HG02973 (cell line): ENCODE measurements at regions not wholly inside any gene's neighbourhood (a gene's known extent, or its start where the extent isn't known, plus 50 kb on each side); places are given as distances from the start of the nearest gene placed in this dataset.
A peak's percentile ranks its signal among the peaks of the same experiment; 100 is the strongest.
"Not testable (repeated sequence)": the region's sequence is repeated elsewhere in the genome, so short reads cannot be mapped to it uniquely, and the experiment has no call there.

Experiments used
- ATAC-seq: cut with Tn5 transposase; IDR thresholded peaks from one replicate; pipeline ENCODE4 v1.9.1; 2021; ENCODE audit warnings: moderate library complexity; ENCODE audit not compliant: unreplicated experiment

DNA sequence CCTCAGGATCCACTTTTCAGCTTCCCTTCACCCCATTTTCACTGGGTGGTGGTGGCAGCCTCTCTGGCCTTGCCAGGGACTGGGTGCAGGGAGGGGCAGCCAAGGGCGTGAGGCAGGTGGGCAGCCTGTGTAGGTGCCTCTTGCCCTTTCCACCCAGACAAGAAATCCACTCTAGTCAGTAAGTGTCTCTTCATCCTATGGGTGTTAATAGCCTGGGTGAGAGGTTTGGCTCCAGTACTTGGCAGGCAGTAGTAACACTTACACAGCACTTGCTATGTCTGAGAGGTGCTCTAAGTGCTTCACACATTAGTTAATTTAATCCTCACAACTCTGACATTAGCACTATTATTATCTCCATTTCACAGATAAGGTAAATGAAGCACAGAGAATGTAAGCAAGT is 171.9 kb downstream of the EMP1 start:
- ATAC-seq, result no peak

DNA sequence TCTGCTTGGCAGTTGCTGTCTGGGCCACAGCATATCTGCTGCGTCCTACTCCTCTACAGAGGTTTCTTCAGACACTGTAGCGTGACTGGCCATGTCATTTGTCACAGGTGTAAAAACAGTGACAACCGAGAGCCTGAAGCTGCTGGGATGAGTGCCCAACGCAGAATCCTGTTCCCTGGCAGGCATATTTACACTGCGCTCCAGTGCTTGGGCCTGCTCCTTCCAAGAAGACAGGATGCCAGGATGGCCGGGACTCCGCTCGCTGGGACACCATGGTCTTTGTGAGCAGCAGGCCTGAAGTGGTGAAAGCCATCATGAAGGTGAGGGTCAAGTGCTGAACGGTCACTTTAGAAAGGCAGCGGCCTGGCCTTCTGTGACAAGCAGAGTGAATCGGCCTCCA is 171.4 kb downstream of the EMP1 start:
- no peak for ATAC-seq

DNA sequence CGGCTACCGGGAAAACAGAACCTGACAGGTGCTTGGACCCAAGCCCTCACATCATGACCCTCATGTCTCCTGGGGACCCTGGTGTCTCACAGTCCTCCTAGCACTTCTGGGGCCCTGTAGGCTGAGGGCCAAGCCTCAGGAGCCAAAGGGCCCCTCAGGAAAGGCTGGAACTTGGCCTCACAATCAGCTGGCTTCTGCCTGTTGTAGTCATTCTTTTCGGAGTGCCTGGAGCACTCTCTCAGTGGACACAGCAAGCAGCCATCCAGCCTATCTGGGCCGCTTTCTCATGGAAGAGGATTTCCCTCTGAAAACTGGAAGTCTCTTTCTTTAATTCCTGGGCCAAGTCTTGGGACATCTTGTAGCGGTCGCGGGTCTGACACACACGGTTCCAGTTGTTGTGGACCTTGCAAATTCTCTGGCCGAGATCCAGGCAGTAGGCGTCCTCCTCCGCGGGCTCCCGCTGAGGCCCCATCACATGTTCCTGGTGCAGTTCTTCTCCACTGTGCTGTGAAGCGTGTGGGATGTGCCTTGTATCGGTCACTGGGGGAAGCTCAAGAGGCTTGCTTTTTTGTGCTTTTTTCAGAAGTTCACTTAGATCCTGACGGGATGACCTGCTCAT is 169.3 kb downstream of the EMP1 start:
- no peak for ATAC-seq

DNA sequence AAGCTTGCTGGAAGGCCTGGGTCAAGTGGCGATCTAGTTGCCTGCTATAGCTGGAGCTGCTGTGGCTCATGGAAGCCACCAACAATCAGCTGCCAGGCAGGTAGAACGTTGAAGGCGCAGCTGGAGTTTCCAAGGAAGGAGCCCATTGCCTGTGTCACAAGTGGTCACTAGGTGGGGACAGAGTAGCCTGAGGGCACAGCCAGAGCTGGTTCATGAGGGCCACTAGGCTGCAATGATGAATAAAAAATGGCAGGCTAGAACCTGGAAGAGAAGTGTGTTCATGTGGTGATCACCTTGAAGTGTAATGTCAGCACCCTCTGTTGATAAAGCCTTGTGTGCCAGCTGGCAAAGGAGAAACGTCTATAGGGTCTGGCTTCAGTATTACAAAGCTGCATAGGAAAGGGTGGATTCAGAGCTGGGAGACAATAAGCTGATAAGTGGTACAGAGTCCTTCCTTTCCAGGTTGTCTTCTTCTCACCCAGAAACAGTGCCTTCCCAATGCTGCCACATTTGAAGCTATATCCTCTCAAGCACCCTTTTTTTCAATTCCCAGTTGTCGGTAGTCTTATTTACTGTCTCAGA is 165.8 kb downstream of the EMP1 start:
- peak; percentile 96 for ATAC-seq

DNA sequence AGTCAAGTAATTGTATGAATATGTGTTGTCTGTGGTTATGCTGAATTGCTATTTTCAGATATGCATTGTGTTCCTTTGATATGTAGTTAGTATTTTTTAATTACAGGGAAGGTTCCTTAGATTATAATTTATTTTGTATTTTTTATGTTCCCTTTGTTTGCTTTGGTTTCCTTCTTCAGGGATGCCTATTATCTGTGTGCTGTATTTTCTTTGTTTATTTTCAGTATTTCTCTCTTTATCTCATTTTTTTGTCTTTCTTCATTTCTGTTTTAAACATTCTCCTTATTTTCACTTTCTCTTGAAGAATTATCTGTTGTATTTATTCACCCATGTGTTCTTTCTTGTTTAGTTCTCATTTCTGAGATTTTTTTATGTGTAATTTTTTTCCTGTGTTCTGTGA is 163.1 kb downstream of the EMP1 start:
- no peak for ATAC-seq

DNA sequence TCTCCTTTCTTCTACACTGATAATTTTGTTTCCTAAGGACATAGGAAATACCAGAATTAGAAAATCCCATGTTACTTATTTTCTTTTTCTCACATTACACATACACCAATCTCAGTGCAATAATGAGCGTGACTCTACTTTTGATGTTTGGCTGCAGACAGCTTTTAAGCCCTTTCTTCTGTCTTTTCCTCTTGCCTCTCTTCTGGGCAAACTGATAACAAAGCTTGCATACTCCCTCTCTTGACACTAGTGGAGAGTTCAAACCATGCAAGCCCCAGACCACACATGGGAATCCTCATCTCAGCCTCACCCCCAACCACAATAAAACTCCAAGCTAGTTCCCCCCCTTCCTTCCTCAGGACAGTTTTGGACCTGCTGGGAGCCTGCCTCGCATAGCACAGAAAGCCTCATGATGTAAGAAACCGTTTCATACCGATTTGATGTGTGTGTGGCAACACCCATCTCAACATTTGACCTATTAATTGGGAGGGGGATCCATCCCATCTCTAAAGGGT is 161.9 kb downstream of the EMP1 start:
- ATAC-seq, result no peak

DNA sequence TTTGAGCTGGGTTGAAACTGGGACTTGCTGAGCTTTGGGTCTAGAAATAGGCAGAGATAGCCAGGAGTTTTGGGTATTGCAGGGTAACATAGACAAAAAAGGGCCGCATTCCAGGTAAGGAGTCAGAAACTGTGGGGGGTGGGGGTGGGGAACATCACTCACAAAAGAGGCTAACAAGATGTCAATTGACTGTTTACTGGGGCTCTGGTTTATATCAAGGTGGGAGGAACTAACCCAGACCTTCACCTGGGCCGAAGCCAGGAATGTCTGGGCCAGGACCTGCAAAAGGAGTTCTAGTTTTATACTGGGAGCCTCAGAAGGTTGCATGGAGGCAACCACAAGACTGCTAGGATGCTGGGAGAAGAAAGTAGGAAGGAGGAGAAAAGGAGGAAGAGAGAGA is 154.4 kb downstream of the EMP1 start:
- no peak for ATAC-seq

DNA sequence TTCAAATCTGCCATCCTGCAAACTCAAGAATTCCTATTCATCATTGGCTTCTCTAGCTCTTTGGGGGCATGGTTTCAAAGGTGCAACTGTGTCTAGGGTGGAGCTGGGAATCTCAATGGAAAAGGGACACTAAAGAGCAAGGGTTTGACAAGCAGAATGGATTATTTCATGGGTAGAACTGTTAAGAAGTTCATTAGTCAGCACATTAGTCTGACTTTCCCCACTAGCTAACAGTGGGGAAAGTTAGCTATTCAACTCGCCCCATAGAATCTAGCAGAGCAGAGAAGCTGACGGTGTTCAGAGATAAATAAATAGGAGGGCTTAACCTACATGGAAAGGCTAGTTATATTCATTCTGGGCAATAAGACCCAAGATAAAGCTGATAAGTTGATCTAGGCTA is 153.9 kb downstream of the EMP1 start:
- no peak for ATAC-seq

DNA sequence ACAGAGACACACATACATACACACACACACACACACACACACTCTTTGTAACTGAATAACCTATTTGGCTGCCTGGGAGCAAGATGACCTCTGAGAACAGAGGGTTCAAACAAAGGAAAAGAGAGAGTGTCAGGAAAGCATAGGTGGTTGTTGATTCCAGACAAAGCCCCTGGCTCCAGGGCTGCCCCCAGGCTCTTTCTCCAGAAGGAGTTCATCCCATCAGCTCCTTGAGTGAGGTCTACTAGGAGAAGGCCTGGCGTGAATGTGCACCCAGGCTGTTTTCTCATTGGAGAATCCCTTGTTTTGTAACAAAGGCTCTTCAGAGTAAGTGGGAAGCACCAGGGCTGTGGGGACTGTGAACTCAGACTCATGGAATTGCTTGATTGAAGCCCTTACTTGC is 151.9 kb downstream of the EMP1 start:
- ATAC-seq, result no peak

DNA sequence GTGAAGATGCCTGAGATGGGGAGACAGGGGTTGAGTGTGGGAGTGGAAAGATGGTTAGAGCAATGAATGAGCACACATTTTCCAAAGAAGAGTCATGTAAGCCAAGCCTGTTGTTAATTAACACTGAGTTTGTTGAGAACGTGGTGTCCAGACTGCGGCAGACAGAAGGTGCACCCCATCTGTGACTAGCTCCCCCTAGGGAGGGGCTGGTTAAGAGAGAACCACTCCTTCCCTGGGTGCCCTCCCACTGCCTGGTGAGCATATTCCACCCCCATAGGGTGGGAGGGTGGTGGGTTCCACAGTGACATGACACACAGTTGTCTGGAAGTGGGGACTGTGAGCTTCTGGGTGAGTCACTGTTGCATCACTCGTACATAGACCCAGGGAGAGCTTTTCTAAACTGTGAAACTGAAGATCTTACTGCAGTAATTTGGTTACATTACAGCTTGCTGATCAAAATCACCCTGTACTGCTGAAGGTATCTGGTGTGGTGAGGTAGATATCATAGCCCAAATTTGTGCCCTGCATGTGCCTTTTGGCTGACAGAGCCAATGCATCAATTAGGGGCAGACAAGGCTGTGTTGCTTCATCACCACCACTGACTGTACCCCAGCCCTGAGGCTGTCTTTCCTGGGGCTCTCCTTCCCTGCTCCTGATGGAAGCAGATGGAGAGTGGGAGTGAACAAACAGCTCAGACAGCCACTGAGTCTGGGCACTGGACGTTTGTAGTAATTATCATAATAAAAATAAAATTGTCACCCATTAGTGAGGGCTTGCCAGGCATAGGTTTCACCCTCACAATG is 150.9 kb downstream of the EMP1 start:
- no peak for ATAC-seq

DNA sequence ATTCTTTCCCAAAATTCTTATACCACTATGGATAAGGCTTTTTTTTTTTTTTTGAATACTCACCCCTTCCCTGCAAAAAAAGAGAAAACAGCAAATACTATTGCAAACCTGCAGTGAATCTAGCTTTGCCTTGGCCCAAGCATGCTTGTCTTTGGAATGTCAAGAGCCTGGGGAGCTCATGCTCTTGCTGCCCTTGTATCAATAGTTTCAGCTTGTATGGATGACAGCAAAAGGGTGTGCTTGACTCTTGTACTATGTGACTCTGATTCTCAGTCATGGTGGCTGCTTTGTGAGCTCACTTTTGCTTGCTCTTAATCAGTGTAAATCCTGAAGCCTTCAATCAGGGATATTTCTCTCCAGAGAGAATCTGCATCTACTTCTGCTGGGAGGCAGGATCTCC is 149.2 kb downstream of the EMP1 start:
- no peak for ATAC-seq

DNA sequence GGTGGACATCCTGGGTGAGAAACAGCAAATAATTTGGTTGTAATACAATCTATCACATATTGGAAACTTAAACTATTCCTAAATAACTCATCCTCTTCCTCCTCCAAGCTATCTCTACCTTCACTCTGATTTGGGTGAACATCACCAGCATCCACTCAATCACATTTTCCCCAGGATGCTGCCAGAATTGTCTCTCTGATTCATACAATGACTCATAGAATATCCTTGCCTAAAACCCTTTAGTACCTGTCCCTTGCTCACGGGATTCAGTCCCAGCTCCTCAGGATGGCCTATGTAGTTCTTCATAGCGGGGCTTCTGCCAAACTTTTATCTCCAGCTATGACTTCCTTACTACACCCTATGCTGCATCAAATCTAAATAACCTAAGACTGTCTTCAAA is 146.8 kb downstream of the EMP1 start:
- ATAC-seq, result no peak

DNA sequence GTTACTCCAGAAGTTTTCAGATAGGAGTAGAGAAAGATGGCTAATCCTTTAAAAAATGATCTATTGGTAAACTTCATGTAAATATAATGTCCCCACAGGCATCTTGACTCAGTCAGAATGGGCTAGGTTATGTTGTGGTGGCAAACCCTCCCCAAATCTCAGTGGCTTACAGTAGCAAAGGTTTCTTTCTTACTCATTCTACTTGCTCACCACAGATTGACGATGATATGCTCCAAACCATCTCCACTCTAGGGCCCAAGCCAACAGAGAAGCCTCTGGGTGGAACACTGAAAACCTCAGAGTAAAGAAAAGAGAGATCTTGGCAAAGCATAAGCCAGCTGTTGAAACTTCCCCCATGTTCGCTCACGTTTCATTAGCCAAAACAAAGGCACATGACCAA is 146.4 kb downstream of the EMP1 start:
- ATAC-seq, result no peak

DNA sequence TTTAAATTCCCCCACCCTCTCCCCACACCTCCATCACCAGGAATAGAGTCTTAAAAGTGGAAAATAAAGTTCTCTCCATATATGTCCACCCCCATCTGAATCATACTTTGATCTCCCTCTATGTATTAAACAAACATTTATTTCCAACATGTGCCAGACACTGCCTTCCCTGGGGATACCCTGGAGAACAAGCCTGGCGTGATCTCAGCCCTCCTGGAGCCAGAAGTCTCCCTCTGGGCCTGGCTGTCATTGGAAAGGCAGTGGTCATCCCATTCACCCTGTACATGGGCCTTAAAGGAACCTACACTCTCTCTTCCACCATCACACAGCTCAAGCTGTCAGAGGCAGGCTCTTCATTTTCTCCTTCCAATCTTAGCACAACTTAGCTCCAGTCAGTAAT is 143.6 kb downstream of the EMP1 start:
- ATAC-seq, result no peak

DNA sequence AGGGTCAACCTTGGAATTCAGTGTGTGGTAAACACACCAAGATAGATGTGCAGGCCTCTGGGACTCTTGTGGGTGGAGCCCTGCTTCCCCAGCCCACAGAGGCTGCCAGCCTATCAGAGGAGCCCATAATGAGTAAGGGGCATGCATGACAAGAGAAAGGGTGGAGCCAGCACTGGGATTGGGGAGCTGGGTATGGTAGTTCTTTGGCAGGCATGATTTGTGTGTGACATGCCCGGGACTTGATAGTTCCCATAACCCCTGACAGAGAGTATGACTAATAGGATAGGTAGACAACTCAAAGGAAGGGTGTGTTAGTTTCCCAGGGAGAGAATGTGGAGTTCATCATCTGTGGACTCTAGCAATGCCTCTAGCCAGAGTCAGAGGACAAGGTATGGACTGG is 143.0 kb downstream of the EMP1 start:
- ATAC-seq, result no peak

DNA sequence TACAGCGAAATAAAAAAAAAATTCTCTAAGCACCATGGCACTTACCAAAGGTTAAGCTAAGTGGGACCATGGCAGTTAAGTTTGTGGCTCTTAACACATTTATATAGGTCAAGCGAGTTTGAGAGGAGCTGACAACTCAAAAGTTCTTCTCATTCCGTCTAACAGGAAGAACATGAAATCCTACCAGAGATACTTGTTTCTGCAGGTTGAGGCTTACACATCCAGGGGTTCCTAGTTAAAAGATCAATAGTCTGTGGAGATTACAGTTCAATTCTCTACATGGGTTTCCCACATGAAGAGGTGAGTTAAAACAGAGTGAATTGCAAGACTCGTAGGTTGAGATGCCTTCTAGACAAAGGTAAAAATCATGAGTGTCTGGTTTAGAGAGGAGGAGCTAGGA is 142.6 kb downstream of the EMP1 start:
- no peak for ATAC-seq

DNA sequence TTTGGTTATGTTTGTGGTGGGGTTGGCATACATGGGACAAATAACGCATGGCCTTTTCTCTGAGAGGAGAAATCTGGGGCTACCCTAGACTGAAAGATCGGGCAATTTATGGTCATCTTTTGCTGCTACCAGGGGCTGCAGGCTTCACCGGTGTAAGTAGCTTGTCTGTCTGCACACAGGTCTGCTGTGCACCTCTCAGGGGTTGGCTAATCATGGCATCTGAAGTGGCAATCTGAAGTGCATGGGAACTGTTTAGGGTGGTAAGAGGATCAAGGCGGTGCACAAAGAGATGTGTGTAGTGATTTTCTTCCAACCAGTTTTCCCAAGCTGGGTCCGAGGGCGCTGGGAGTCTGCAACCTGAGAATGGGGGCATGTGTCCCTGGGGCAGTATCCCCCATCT is 141.3 kb downstream of the EMP1 start:
- ATAC-seq, result no peak

DNA sequence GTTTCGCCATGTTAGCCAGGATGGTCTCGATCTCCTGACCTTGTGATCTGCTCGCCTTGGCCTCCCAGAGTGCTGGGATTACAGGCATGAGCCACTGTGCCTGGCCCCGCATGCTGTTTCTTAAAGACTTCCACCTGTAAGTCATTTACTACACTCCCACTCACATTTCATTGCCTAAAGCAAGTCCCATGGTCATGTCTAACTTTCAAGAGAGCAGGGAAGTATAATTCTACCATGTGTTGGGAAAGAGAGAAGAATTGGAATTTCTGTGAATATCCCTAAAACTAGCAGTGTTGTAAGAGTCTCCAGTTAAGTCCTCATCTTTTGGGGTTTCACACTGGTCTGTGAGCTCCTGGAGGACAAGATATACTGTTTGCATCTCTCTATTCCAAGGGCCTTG is 139.7 kb downstream of the EMP1 start:
- no peak for ATAC-seq

DNA sequence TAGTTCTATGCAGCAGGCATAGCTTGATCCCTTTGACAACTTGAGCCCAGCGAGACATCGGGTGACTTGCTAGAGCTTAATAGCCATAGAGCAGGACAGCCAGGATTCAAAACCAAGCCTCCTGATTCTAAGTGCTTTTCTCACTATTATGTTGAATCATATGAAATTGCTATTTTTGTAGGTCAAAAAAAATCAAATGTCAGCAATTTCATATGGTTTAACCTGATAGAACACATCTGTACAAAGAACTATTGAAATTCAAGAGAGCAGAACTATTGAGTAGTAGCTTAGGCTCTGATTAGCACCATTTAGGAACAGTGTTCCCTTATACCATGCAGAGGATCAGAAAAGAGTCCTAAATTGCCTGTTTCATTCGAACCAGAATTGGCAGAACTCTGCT is 132.0 kb downstream of the EMP1 start:
- ATAC-seq, result no peak

DNA sequence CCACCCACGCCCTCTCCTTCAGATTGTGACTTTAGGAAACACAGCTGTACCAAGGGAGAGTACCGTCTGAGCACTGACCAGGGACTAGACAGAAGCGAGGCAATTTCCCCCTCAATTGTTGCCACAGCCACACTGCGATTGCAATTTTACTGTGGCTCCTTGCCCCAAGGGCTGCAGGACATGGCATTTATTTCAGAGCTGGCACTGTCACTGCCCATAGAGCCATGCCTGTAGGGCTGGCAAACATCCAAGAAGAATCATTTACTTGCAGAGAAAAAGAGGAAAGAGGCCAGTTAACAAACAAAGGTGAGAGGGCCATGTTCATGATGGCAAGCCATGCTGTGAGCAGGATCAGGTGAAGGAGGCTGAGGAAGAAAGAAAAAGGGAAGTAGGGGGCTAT is 129.6 kb downstream of the EMP1 start:
- ATAC-seq, result no peak

DNA sequence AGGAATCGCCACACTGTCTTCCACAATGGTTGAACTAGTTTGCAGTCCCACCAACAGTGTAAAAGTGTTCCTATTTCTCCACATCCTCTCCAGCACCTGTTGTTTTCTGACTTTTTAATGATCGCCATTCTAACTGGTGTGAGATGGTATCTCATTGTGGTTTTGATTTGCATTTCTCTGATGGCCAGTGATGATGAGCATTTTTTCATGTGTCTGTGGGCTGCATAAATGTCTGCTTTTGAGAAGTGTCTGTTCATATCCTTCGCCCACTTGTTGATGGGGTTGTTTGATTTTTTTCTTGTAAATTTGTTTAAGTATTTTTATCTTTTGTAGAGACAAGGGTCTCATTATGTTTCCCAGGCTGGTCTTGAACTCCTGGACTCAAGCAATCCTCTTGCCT is 128.5 kb downstream of the EMP1 start:
- not testable (repeated sequence) for ATAC-seq
